ENCODE measurements at regions not wholly inside any gene's neighbourhood (a gene's known extent, or its start where the extent isn't known, plus 50 kb on each side); places are given as distances from the start of the nearest gene placed in this dataset.

GRCh38 chr20:17062712-17063111 lies 164.1 kb upstream of the PCSK2 start:
- Histone ChIP-seq H3K79me2 (ENCODE audit: control insufficient read depth, insufficient read depth, low read length) (no peaks in the 10 kb centered on the region), H3K9ac (ENCODE audit: control insufficient read depth, insufficient read depth, low read length) (no peak overlapping the region), H3K4me3 (no peak overlapping the region), H3K4me2 (ENCODE audit: control insufficient read depth, insufficient read depth) (no peak overlapping the region), H3K36me3 (ENCODE audit: control insufficient read depth in 2 of 2, insufficient read depth in 2 of 2, low read length in 1 of 2) (no peaks in the 10 kb centered on the region), H4K20me1 (ENCODE audit: control insufficient read depth, insufficient read depth) (no peaks in the 10 kb centered on the region), H3K9me3 (replicated peaks; ENCODE audit: control insufficient read depth, insufficient read depth, low read length) (no peaks in the 10 kb centered on the region), H3K4me1 (ENCODE audit: control insufficient read depth, insufficient read depth, low read length) (no peaks in the 10 kb centered on the region), H3K27me3 (replicated peaks in 1 of 2; ENCODE audit: control insufficient read depth in 2 of 2, insufficient read depth in 2 of 2, low read length in 1 of 2) (no peaks in the 10 kb centered on the region), H3K27ac (ENCODE audit: control insufficient read depth, insufficient read depth) (no peak overlapping the region), H2AFZ (ENCODE audit: control insufficient read depth, low read depth, low read length) (no peak overlapping the region)
- ChIA-PET POLR2A (no interaction called here), CTCF (no interaction called here), SMC1A (ENCODE audit: uncharacterized antibody, unreplicated experiment) (no interaction called here), RAD21 (ENCODE audit: unreplicated experiment) (no interaction called here)
- in situ Hi-C loops (cut with MboI) (loop anchor here (25.0 kb wide), 1 partner anchor 175 kb away; the partner anchor contains the start of gene PCSK2), intact Hi-C loops (cut with micrococcal nuclease; ENCODE audit: unreplicated experiment) (no loop called here)
- 5% methylated on average over 1 of the region's 1 CpG for WGBS (ENCODE audit: insufficient coverage, insufficient replicate concordance, low lambda C conversion rate, missing lambda C conversion rate)
- DNase-seq (ENCODE audit: low read depth, low spot score) (no peak), FAIRE-seq (no peak), ATAC-seq (no peak)
- TF ChIP-seq STAT3 (IDR thresholded peaks at IDR 0.05; ENCODE audit: low read depth, low read length) (no peak), STAT1 (conservative IDR thresholded peaks at IDR 0.05) (no peak), CBX5 (IDR thresholded peaks at IDR 0.05; ENCODE audit: low read depth) (no peak), RBBP5 (conservative IDR thresholded peaks at IDR 0.05) (no peak), GATAD2B (conservative IDR thresholded peaks at IDR 0.05; ENCODE audit: low read depth) (no peak), SMARCA5 (IDR thresholded peaks at IDR 0.05) (no peak), TCF3 (IDR thresholded peaks at IDR 0.05; ENCODE audit: borderline replicate concordance, insufficient read depth, low read depth, low read length) (no peak), ZNF274 (IDR thresholded peaks at IDR 0.05; ENCODE audit: insufficient read depth, insufficient read length) (no peak), ZBTB40 (IDR thresholded peaks at IDR 0.05; ENCODE audit: borderline replicate concordance) (no peak), WRNIP1 (IDR thresholded peaks at IDR 0.05; ENCODE audit: borderline replicate concordance, low read depth, low read length) (no peak), ZBED1 (IDR thresholded peaks at IDR 0.05; ENCODE audit: borderline replicate concordance) (no peak)
- BruUV-seq (replicated peaks) = no TSS peak
